ENCODE measurements at regions not wholly inside any gene's neighbourhood (a gene's known extent, or its start where the extent isn't known, plus 50 kb on each side); places are given as distances from the start of the nearest gene placed in this dataset.

DNA sequence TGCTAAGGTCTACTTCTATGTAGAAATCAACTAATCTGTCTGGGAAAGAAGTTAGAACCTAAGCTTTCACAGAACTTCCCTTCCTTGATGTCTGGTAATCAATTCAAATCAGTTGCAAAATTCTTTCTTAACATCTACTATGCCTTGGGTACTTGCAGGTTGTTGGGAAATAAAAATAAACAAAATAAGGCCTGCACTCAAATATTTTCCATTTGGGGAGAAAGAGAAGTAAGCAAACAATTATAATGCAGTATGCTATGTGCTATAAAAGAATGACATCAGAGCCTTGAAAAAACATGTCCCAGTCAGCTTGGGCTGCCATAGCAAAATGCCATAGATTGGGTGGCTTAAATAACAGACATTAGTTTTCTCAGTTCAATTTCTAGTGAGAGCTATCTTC is 425.9 kb upstream of the DCN start:
- no peak for TF ChIP-seq GATA3 (IDR thresholded peaks at IDR 0.05; ENCODE audit: low read depth, low read length)
- TF ChIP-seq GATA2 (IDR thresholded peaks at IDR 0.05; ENCODE audit: low read depth, low read length), result no peak
